WERI-Rb-1 (cell line): ENCODE measurements at regions not wholly inside any gene's neighbourhood (a gene's known extent, or its start where the extent isn't known, plus 50 kb on each side); places are given as distances from the start of the nearest gene placed in this dataset.

Source experiments
- DNase-seq: peaks from one replicate; pipeline ENCODE4 v3.0.0-alpha.2; 2020
- H3K27ac ChIP-seq: fragments of 250-450 bp; sonication (Bioruptor Pico); 2 replicates; pipeline ENCODE4 v1.5.1; 2020; ENCODE audit warnings: mild to moderate bottlenecking, moderate library complexity
- H3K27me3 ChIP-seq: fragments of 250-450 bp; sonication (Bioruptor Pico); 2 replicates; pipeline ENCODE4 v1.5.1; 2021; ENCODE audit warnings: mild to moderate bottlenecking, low read depth, moderate library complexity; ENCODE audit not compliant: insufficient read depth, severe bottlenecking
- H3K36me3 ChIP-seq: fragments of 250-450 bp; sonication (Bioruptor Pico); 2 replicates; pipeline ENCODE4 v1.5.1; 2020; ENCODE audit warnings: mild to moderate bottlenecking, moderate library complexity
- H3K4me3 ChIP-seq: 2 replicates; pipeline ENCODE4 v1.5.1; 2011; ENCODE audit warnings: low read depth, mild to moderate bottlenecking, control low read depth, low read length
- H3K9me3 ChIP-seq: fragments of 250-450 bp; sonication (Bioruptor Pico); 2 replicates; pipeline ENCODE4 v1.5.1; 2021; ENCODE audit warnings: mild to moderate bottlenecking, moderate library complexity; ENCODE audit not compliant: severe bottlenecking
- CTCF ChIP-seq: IDR thresholded peaks from 2 replicates; pipeline ENCODE4 v1.5.1; 2011; ENCODE audit warnings: low read depth, mild to moderate bottlenecking, control low read depth, inconsistent platforms, low read length

DNA sequence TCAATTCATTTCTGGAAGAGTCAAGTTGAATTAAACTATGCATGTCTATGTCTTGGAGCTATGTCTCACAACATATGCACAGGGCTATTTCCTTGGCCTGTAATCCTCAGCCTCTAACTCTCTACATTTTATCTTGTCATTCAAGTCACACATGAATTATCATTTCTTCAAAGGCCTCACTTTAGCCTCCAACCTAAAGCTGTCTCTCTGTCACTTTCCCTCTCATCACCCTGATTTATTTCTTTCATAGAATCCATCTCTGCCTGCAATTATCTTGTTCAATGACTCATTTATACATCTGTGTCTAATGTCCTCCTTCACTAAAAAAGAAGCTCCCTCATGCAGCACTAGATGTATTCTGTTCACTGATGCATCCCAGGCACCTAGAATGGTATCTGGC lies 614.2 kb upstream of the REG3G start:
- Histone ChIP-seq H3K36me3 (no peaks in the 10 kb centered on the region), H3K27ac (no peak overlapping the region), H3K4me3 (no peak overlapping the region), H3K27me3 (no peaks in the 10 kb centered on the region), H3K9me3 (no peaks in the 10 kb centered on the region)
- TF ChIP-seq CTCF, result no peak
- no peak for DNase-seq

DNA sequence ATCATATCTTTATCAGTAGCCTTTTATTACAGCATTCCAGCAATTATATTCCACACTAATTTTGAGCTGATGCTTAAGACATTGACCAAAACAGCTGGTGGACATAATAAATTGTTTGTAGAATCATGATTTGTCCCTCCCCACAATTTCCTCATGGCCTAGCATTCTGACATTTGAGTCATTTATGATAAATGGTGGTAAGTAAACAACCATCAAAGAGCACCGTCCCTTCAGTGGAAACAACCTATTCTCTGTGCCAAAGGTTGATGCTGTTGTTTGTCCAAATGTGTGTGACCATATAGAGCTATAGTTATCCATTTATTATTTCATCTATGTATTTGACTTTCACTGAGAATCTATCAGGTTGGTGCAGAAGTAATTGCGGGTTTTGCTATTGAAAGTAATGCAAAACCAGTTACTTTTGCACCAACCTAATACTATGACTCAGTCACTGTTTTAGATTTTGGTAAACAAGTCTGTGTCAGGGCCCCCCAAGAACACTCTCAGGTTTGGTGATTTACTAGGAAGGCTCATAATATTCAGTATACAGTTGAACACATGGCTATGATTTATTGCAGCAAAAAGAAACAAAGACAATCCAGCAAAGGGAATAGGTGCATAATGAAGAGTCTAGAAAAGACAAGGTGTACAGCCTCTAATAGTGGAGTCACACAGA lies 608.7 kb upstream of the REG3G start:
- no peak overlapping the region for H3K4me3 ChIP-seq

DNA sequence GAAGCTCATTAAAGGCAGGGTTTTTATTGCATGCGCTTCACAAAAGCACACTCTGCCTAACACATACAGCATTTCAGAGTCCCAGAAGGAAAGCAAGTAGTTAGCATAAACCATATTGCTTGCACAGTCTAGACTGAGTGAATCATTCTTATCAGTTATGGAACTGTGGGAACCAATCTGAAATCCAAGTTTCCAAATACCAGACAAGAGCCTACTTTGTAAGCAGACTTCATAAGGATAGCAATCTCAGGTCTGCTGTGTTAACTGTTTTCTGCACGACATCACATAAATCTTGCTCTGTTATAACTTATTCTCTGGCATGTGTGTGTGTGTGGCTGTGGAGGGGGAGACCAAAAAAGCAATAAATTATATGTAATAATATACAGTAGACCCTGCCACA lies 608.1 kb upstream of the REG3G start:
- TF ChIP-seq CTCF, result no peak
- no peaks in the 10 kb centered on the region for H3K9me3 ChIP-seq
- H3K36me3 ChIP-seq, result no peaks in the 10 kb centered on the region
- no peak overlapping the region for H3K27ac ChIP-seq
- no peaks in the 10 kb centered on the region for H3K27me3 ChIP-seq
- H3K4me3 ChIP-seq, result no peak overlapping the region
- DNase-seq, result no peak

More for the DNA sequence above, 608.7 kb upstream of the REG3G start:
- no peak for DNase-seq
- H3K9me3 ChIP-seq, result no peaks in the 10 kb centered on the region
- no peak overlapping the region for H3K27ac ChIP-seq
- H3K36me3 ChIP-seq, result no peaks in the 10 kb centered on the region
- no peak for TF ChIP-seq CTCF
- H3K27me3 ChIP-seq, result no peaks in the 10 kb centered on the region

DNA sequence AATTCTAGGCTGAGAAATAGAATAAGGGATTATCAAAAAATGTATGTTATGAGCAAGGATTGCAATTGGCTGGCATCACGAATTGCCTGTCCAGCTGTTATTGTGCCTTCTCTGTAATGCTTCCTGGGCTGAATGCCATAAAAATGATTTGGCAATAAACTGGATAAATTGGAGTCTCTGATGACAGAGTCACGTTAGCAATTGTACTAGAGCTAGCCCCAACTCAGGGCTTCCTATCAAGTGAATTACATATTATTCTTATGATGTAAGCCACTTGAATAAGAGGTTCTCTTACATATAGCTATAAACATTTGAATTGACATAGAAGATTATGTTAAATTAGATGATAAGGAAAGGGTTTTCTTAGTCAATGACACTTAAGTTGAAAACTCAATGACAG lies 607.5 kb upstream of the REG3G start:
- Histone ChIP-seq H3K4me3 (no peak overlapping the region), H3K27ac (no peak overlapping the region), H3K27me3 (no peaks in the 10 kb centered on the region), H3K36me3 (no peaks in the 10 kb centered on the region), H3K9me3 (no peaks in the 10 kb centered on the region)
- DNase-seq, result no peak
- no peak for TF ChIP-seq CTCF

DNA sequence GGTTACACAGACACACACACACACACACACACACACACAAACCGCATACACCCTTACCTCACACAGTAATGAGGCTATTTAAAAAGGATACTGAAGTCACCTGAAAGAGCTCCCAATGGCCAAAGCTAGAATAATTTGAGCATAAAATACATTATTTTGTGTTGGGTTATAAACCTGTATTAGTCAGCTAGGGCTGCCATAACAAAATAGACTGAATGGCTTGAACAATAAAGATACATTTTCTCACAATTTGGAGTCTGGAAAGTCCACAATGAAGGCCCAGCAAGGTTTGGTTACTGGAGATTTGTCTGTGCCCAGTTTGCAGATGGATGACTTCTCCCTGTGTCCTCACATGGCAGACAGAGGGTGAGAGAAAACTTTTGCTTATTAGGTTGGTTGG lies 605.4 kb upstream of the REG3G start:
- H3K9me3 ChIP-seq, result no peaks in the 10 kb centered on the region
- H3K27me3 ChIP-seq, result no peaks in the 10 kb centered on the region
- no peak for DNase-seq
- no peak for TF ChIP-seq CTCF
- no peak overlapping the region for H3K4me3 ChIP-seq
- H3K27ac ChIP-seq, result no peak overlapping the region
- H3K36me3 ChIP-seq, result no peaks in the 10 kb centered on the region

GRCh38 chr2:78423631-78424030 lies 601.9 kb upstream of the REG3G start:
- Histone ChIP-seq H3K4me3 (no peak overlapping the region), H3K9me3 (no peaks in the 10 kb centered on the region), H3K27me3 (no peaks in the 10 kb centered on the region), H3K36me3 (no peaks in the 10 kb centered on the region), H3K27ac (no peak overlapping the region)
- DNase-seq, result no peak
- no peak for TF ChIP-seq CTCF
